ENCODE measurements at regions not wholly inside any gene's neighbourhood (a gene's known extent, or its start where the extent isn't known, plus 50 kb on each side); places are given as distances from the start of the nearest gene placed in this dataset.

DNA sequence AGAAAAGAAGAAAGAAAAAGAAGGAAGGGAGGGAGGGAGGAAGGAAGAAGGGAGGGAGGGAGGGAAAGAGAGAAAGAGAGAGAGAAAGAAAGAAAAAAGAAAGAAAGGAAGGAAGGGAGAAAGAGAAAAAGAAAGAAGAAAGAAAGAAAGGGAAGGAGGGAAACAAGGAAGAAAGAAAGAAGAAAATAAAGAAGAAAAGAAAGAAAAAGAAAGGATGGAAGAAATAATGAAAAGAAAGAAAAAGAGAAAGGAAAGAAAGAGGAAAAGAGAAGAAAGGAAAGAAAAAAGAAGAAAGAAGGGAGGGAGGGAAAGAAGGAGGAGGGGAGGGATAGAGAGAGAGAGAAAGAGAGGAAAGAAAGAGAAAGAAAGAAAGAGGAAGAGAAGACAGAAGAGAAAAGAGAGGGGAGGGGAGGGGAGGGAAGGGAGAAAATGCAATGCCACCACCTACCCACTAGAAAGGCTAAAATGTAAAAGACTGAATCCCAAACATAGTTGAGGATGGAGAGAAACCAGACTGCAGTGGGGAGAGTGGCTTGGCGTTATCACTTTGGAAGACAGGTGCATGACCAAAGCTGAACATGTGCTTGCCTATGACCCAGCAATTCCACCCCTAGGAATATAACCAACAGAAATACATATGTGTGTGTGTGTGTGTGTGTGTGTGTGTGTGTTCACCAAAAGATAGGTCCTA is 66.9 kb upstream of the KLF13 start:
- H3K9me2 ChIP-seq (ENCODE audit: insufficient read depth, low read length), result no peaks in the 10 kb centered on the region
- no peak overlapping the region for H3K4me2 ChIP-seq (ENCODE audit: low read length)
- H3K9me3 ChIP-seq (ENCODE audit: low read length), result peaks cover 4% of the 10 kb centered on the region
- H2AFZ ChIP-seq (ENCODE audit: low read depth, low read length), result no peak overlapping the region
- no peaks in the 10 kb centered on the region for H3K36me3 ChIP-seq (ENCODE audit: insufficient read depth, low read length)
- H3K27ac ChIP-seq (ENCODE audit: low read length), result no peak overlapping the region
- TF ChIP-seq SMC3 (conservative IDR thresholded peaks at IDR 0.05; ENCODE audit: poor library complexity) (no peak), EZH2 (IDR thresholded peaks at IDR 0.05; ENCODE audit: borderline replicate concordance, insufficient read depth, low read length, poor library complexity, severe bottlenecking) (no peak), MXI1 (conservative IDR thresholded peaks at IDR 0.05; ENCODE audit: poor library complexity, severe bottlenecking) (no peak), RAD21 (conservative IDR thresholded peaks at IDR 0.05) (no peak), CTCF (IDR thresholded peaks at IDR 0.05; ENCODE audit: poor library complexity, severe bottlenecking) (no peak), TAF1 (IDR thresholded peaks at IDR 0.05; ENCODE audit: low read depth) (no peak), EP300 (conservative IDR thresholded peaks at IDR 0.05; ENCODE audit: poor library complexity, severe bottlenecking) (no peak), POLR2AphosphoS5 (IDR thresholded peaks at IDR 0.05) (no peak)
- TF ChIP-seq, protein P1, sequence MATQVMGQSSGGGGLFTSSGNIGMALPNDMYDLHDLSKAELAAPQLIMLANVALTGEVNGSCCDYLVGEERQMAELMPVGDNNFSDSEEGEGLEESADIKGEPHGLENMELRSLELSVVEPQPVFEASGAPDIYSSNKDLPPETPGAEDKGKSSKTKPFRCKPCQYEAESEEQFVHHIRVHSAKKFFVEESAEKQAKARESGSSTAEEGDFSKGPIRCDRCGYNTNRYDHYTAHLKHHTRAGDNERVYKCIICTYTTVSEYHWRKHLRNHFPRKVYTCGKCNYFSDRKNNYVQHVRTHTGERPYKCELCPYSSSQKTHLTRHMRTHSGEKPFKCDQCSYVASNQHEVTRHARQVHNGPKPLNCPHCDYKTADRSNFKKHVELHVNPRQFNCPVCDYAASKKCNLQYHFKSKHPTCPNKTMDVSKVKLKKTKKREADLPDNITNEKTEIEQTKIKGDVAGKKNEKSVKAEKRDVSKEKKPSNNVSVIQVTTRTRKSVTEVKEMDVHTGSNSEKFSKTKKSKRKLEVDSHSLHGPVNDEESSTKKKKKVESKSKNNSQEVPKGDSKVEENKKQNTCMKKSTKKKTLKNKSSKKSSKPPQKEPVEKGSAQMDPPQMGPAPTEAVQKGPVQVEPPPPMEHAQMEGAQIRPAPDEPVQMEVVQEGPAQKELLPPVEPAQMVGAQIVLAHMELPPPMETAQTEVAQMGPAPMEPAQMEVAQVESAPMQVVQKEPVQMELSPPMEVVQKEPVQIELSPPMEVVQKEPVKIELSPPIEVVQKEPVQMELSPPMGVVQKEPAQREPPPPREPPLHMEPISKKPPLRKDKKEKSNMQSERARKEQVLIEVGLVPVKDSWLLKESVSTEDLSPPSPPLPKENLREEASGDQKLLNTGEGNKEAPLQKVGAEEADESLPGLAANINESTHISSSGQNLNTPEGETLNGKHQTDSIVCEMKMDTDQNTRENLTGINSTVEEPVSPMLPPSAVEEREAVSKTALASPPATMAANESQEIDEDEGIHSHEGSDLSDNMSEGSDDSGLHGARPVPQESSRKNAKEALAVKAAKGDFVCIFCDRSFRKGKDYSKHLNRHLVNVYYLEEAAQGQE (IDR thresholded peaks at IDR 0.05; ENCODE audit: borderline replicate concordance), result no peak
- H4K20me1 ChIP-seq (ENCODE audit: insufficient read depth), result no peaks in the 10 kb centered on the region
- no peak overlapping the region for H3K9ac ChIP-seq (ENCODE audit: low read length)
- no peaks in the 10 kb centered on the region for H3K27me3 ChIP-seq (ENCODE audit: insufficient read depth, low read depth, low read length)
- H3K4me3 ChIP-seq (ENCODE audit: low read length), result no peak overlapping the region
- H3F3A ChIP-seq (ENCODE audit: insufficient read depth, low read length, poor library complexity, severe bottlenecking), result no peaks in the 10 kb centered on the region
- H3K79me2 ChIP-seq (replicated peaks; ENCODE audit: insufficient read depth, low read length), result no peaks in the 10 kb centered on the region

GRCh38 chr15:31260646-31261265 is 65.9 kb upstream of the KLF13 start:
- H3K4me2 ChIP-seq (ENCODE audit: low read length), result no peak overlapping the region
- H3K9me3 ChIP-seq (ENCODE audit: low read length), result peaks cover 4% of the 10 kb centered on the region

More at GRCh38 chr15:31260646-31261265, 65.9 kb upstream of the KLF13 start:
- Histone ChIP-seq H3K27ac (ENCODE audit: low read length) (no peak overlapping the region), H3K4me3 (ENCODE audit: low read length) (no peak overlapping the region), H4K20me1 (ENCODE audit: insufficient read depth) (no peaks in the 10 kb centered on the region), H3K9me2 (ENCODE audit: insufficient read depth, low read length) (no peaks in the 10 kb centered on the region), H2AFZ (ENCODE audit: low read depth, low read length) (no peak overlapping the region), H3K27me3 (ENCODE audit: insufficient read depth, low read depth, low read length) (no peaks in the 10 kb centered on the region), H3K9ac (ENCODE audit: low read length) (no peak overlapping the region), H3F3A (ENCODE audit: insufficient read depth, low read length, poor library complexity, severe bottlenecking) (no peaks in the 10 kb centered on the region), H3K79me2 (replicated peaks; ENCODE audit: insufficient read depth, low read length) (no peaks in the 10 kb centered on the region), H3K36me3 (ENCODE audit: insufficient read depth, low read length) (no peaks in the 10 kb centered on the region)
- no peak for TF ChIP-seq SMC3 (conservative IDR thresholded peaks at IDR 0.05; ENCODE audit: poor library complexity)
- no peak for TF ChIP-seq RAD21 (conservative IDR thresholded peaks at IDR 0.05)
- TF ChIP-seq, protein P1 (IDR thresholded peaks at IDR 0.05; ENCODE audit: borderline replicate concordance), result no peak
- no peak for TF ChIP-seq MXI1 (conservative IDR thresholded peaks at IDR 0.05; ENCODE audit: poor library complexity, severe bottlenecking)
- TF ChIP-seq EZH2 (IDR thresholded peaks at IDR 0.05; ENCODE audit: borderline replicate concordance, insufficient read depth, low read length, poor library complexity, severe bottlenecking), result no peak
- no peak for TF ChIP-seq TAF1 (IDR thresholded peaks at IDR 0.05; ENCODE audit: low read depth)
